Trophoblast cell (in vitro differentiated cells and primary cell): ENCODE measurements at regions not wholly inside any gene's neighbourhood (a gene's known extent, or its start where the extent isn't known, plus 50 kb on each side); places are given as distances from the start of the nearest gene placed in this dataset.

ENCODE experiments used
- DNase-seq, 2 donors: peaks; one replicate each; pipeline ENCODE4 v3.0.0-alpha.2; 2016
- H2AFZ ChIP-seq: 2 replicates; pipeline ENCODE4 v1.6.1; 2013; ENCODE audit warnings: low read length, moderate library complexity, mild to moderate bottlenecking; ENCODE audit not compliant: insufficient read depth, poor library complexity
- H2AK5ac ChIP-seq: 2 replicates; pipeline ENCODE4 v1.6.1; 2013; ENCODE audit warnings: mild to moderate bottlenecking, low read length
- H2BK120ac ChIP-seq: 2 replicates; pipeline ENCODE4 v1.6.1; 2013; ENCODE audit warnings: low read length, mild to moderate bottlenecking, moderate library complexity; ENCODE audit not compliant: insufficient read depth, poor library complexity
- H2BK12ac ChIP-seq: 2 replicates; pipeline ENCODE4 v1.6.1; 2013; ENCODE audit warnings: mild to moderate bottlenecking, low read length, moderate library complexity
- H2BK5ac ChIP-seq: 2 replicates; pipeline ENCODE4 v1.6.1; 2013; ENCODE audit warnings: low read length, low read depth, moderate library complexity, mild to moderate bottlenecking; ENCODE audit not compliant: poor library complexity
- H3K14ac ChIP-seq: 2 replicates; pipeline ENCODE4 v1.6.1; 2013; ENCODE audit warnings: mild to moderate bottlenecking, low read length
- H3K18ac ChIP-seq: 2 replicates; pipeline ENCODE4 v1.6.1; 2013; ENCODE audit warnings: mild to moderate bottlenecking, low read length
- H3K23ac ChIP-seq: 2 replicates; pipeline ENCODE4 v1.6.1; 2013; ENCODE audit warnings: low read length
- H3K27ac ChIP-seq: 2 replicates; pipeline ENCODE4 v1.5.1; 2013; ENCODE audit warnings: low read depth, mild to moderate bottlenecking, inconsistent platforms, low read length, moderate library complexity
- H3K27me3 ChIP-seq: 2 replicates; pipeline ENCODE4 v1.6.1; 2013; ENCODE audit warnings: inconsistent platforms, mild to moderate bottlenecking, low read length, moderate library complexity; ENCODE audit not compliant: insufficient read depth
- H3K36me3 ChIP-seq, 2 experiments: 1 replicate in 1 of 2; 2 replicates in 1 of 2; pipeline ENCODE4 v1.6.1; 2013; ENCODE audit warnings: low read length in 2 of 2, mild to moderate bottlenecking in 2 of 2, moderate library complexity in 1 of 2; ENCODE audit not compliant: insufficient read depth in 2 of 2, control insufficient read depth in 1 of 2
- H3K4ac ChIP-seq: 2 replicates; pipeline ENCODE4 v1.6.1; 2013; ENCODE audit warnings: low read depth, mild to moderate bottlenecking, low read length, moderate library complexity
- H3K4me1 ChIP-seq, 2 experiments: 1 replicate in 1 of 2; 2 replicates in 1 of 2; pipeline ENCODE4 v1.6.1; 2013; ENCODE audit warnings: low read length in 2 of 2, mild to moderate bottlenecking in 2 of 2, moderate library complexity in 1 of 2; ENCODE audit not compliant: insufficient read depth in 2 of 2, control insufficient read depth in 1 of 2
- H3K4me2 ChIP-seq: 2 replicates; pipeline ENCODE4 v1.6.1; 2013; ENCODE audit warnings: inconsistent platforms, mild to moderate bottlenecking, low read length, moderate library complexity
- H3K4me3 ChIP-seq: 2 replicates; pipeline ENCODE4 v1.5.1; 2013; ENCODE audit warnings: mild to moderate bottlenecking, low read depth, low read length, inconsistent platforms
- H3K79me1 ChIP-seq: one replicate; pipeline ENCODE4 v1.6.1; 2013; ENCODE audit warnings: low read length
- H3K79me2 ChIP-seq: 2 replicates; pipeline ENCODE4 v1.6.1; 2013; ENCODE audit warnings: low read length, mild to moderate bottlenecking; ENCODE audit not compliant: control insufficient read depth, insufficient read depth, poor library complexity
- H3K9ac ChIP-seq: 2 replicates; pipeline ENCODE4 v1.6.1; 2013; ENCODE audit warnings: mild to moderate bottlenecking, low read length
- H3K9me3 ChIP-seq: 2 replicates; pipeline ENCODE4 v1.6.1; 2013; ENCODE audit warnings: low read depth, mild to moderate bottlenecking, control low read depth, inconsistent platforms, low read length; ENCODE audit not compliant: insufficient read depth
- H4K12ac ChIP-seq: 2 replicates; pipeline ENCODE4 v1.6.1; 2013; ENCODE audit warnings: low read depth, mild to moderate bottlenecking, low read length, moderate library complexity
- H4K8ac ChIP-seq: 2 replicates; pipeline ENCODE4 v1.6.1; 2013; ENCODE audit warnings: low read depth, mild to moderate bottlenecking, low read length, moderate library complexity
- H4K91ac ChIP-seq: one replicate; pipeline ENCODE4 v1.6.1; 2013; ENCODE audit warnings: low read depth, mild to moderate bottlenecking, low read length, moderate library complexity
- WGBS: extraction: QIAGEN DNeasy Blood & Tissue Kit; methylation state at CpG from one replicate; pipeline ENCODE4 v1.1.7; 2013; ENCODE audit warnings: missing lambda C conversion rate; ENCODE audit not compliant: insufficient read length, insufficient coverage; ENCODE audit errors: extremely low coverage; 5-methylcytosine and 5-hydroxymethylcytosine counted together

DNA sequence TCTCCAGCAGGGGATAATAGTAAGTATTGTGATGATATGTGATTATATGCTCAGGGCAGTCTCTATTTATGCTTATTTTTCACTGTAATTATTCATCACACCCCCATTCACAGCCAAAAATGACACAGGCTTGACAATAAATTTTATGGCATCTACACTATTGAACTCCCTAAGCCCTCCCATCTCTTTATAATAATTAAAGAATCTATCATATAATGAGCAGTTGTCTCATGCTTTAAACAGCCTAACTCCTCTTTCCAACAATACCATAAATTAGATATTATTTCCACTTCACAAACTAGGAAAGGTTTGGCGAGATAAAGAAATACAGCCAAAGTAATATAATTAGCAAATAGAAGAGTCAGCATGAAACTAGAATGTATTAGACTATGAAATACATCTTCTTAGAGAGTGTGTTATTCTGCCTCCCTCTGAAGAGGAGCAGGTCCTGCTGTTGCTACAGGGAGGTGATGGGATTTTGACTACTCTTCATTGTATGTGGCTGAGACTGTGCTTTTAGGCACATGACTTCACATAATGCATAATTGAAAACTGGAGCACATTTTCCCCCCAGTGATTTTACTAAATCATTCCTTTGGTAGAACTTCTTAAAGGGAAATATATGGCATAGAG, 488.8 kb downstream of the HTR1A start:
- no peak for DNase-seq
- Histone ChIP-seq H3K36me3 (no peaks in the 10 kb centered on the region), H3K27me3 (no peaks in the 10 kb centered on the region), H2AFZ (no peak overlapping the region), H3K27ac (no peak overlapping the region), H3K4ac (no peak overlapping the region), H2BK12ac (no peak overlapping the region), H3K14ac (no peak overlapping the region), H4K8ac (no peak overlapping the region), H3K4me2 (no peak overlapping the region), H2AK5ac (no peak overlapping the region), H3K79me2 (no peaks in the 10 kb centered on the region), H3K9me3 (no peaks in the 10 kb centered on the region), H3K18ac (no peak overlapping the region), H4K12ac (no peak overlapping the region), H3K23ac (no peak overlapping the region), H4K91ac (no peak overlapping the region), H3K79me1 (no peaks in the 10 kb centered on the region), H3K4me1 (no peaks in the 10 kb centered on the region), H2BK5ac (no peak overlapping the region), H3K9ac (no peak overlapping the region), H3K4me3 (no peak overlapping the region), H2BK120ac (no peak overlapping the region)
- WGBS = no CpG with 5 or more reads among the region's 1 CpG

DNA sequence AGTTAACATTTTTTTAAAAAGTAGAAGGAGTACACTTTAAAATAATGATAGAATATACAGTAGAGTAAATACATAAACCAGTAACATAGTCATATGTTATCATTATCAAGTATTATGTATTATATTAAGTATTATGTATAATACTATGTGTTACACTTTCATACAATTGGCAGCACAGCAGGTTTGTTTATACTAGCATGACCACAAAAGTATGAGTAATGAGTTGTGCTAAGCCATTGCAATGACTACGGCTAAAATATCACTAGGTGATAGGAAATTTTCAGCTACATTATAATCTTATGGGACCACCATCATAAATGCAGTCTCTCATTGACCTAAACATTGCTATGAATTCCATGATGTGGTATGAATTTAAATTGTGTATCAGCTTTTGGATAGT, 506.0 kb downstream of the HTR1A start:
- Histone ChIP-seq H3K4ac (no peak overlapping the region), H3K9me3 (no peaks in the 10 kb centered on the region), H3K4me2 (no peak overlapping the region), H3K27me3 (no peaks in the 10 kb centered on the region), H3K27ac (no peak overlapping the region), H3K79me1 (no peaks in the 10 kb centered on the region), H2BK12ac (no peak overlapping the region), H3K36me3 (no peaks in the 10 kb centered on the region), H4K91ac (no peak overlapping the region), H3K14ac (no peak overlapping the region), H3K23ac (no peak overlapping the region), H3K4me3 (no peak overlapping the region), H3K79me2 (no peaks in the 10 kb centered on the region), H3K18ac (no peak overlapping the region), H3K4me1 (peaks cover 0 to 3% of the 10 kb centered on the region in 2 experiments), H2AFZ (no peak overlapping the region), H2AK5ac (no peak overlapping the region), H4K12ac (no peak overlapping the region), H4K8ac (no peak overlapping the region), H2BK5ac (no peak overlapping the region), H2BK120ac (no peak overlapping the region), H3K9ac (no peak overlapping the region)
- no CpG with 5 or more reads among the region's 1 CpG for WGBS
- DNase-seq = no peak

DNA sequence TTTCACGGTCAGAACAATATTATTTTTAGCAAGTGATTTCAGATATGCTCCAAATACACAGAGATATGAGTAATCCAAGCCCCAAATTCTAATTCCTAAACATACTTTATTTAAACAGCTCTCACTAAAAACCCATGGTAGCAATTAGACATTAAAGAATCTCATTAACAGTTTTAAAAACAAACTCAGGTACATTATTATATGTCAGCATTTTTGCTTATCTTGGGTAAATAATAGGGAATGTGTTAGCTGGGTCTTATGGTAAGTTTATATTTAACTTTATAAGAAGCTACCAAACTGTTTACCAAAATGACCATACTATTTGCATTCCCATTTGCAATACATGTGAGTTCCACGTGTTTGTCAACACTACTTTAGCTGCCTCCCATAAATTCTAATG, 511.1 kb downstream of the HTR1A start:
- no peak overlapping the region for H3K9ac ChIP-seq
- no peaks in the 10 kb centered on the region for H3K4me1 ChIP-seq
- H3K79me1 ChIP-seq = no peaks in the 10 kb centered on the region
- H2BK5ac ChIP-seq = no peak overlapping the region
- no peaks in the 10 kb centered on the region for H3K79me2 ChIP-seq
- no CpG with 5 or more reads among the region's 2 CpGs for WGBS
- no peak overlapping the region for H3K4ac ChIP-seq
- no peaks in the 10 kb centered on the region for H3K9me3 ChIP-seq
- H4K91ac ChIP-seq = no peak overlapping the region
- H2BK120ac ChIP-seq = no peak overlapping the region
- no peak overlapping the region for H3K27ac ChIP-seq
- H4K8ac ChIP-seq = no peak overlapping the region
- H3K18ac ChIP-seq = no peak overlapping the region
- no peaks in the 10 kb centered on the region for H3K27me3 ChIP-seq
- no peaks in the 10 kb centered on the region for H3K36me3 ChIP-seq
- H3K4me3 ChIP-seq = no peak overlapping the region
- no peak overlapping the region for H3K4me2 ChIP-seq
- no peak overlapping the region for H3K14ac ChIP-seq
- no peak overlapping the region for H2AFZ ChIP-seq
- H2AK5ac ChIP-seq = no peak overlapping the region
- no peak for DNase-seq
- H2BK12ac ChIP-seq = no peak overlapping the region
- H3K23ac ChIP-seq = no peak overlapping the region
- no peak overlapping the region for H4K12ac ChIP-seq

DNA sequence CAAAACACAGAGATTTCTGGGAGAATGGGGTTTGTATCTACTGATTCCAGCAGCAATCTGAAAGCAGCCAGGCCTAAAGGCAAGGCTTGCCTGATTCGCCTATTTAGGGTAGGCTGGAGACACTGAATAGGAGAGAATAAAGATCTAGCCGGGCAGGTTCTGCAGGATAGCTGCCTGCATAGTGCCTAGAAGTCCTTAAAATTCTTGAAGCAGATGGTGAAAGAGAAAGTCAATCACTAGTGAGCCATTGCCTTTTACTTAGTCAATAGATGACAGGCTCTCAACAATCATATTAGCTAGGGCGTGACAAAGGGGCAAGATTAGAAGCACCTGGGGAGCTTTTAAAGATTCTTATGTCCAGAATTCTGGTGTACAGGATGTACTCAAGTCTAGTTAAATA, 522.7 kb downstream of the HTR1A start:
- peaks cover 0 to 2% of the 10 kb centered on the region in 2 experiments for H3K4me1 ChIP-seq
- no peak overlapping the region for H3K4me2 ChIP-seq
- H3K36me3 ChIP-seq = no peaks in the 10 kb centered on the region
- H2BK120ac ChIP-seq = no peak overlapping the region
- H4K8ac ChIP-seq = no peak overlapping the region
- H3K27ac ChIP-seq = no peak overlapping the region
- H4K12ac ChIP-seq = no peak overlapping the region
- H3K79me1 ChIP-seq = no peaks in the 10 kb centered on the region
- H3K4me3 ChIP-seq = no peak overlapping the region
- H3K23ac ChIP-seq = no peak overlapping the region
- no peak overlapping the region for H2BK5ac ChIP-seq
- no peak overlapping the region for H2AK5ac ChIP-seq
- no peak overlapping the region for H3K4ac ChIP-seq
- H3K9ac ChIP-seq = no peak overlapping the region
- no peak overlapping the region for H2BK12ac ChIP-seq
- no peak overlapping the region for H4K91ac ChIP-seq
- H3K79me2 ChIP-seq = no peaks in the 10 kb centered on the region
- no peak overlapping the region for H2AFZ ChIP-seq
- no peaks in the 10 kb centered on the region for H3K9me3 ChIP-seq
- H3K18ac ChIP-seq = no peak overlapping the region
- no CpG with 5 or more reads among the region's 3 CpGs for WGBS
- DNase-seq = peak; percentile 13 to 53
- H3K14ac ChIP-seq = no peak overlapping the region
- no peaks in the 10 kb centered on the region for H3K27me3 ChIP-seq
